ENCODE measurements at regions not wholly inside any gene's neighbourhood (a gene's known extent, or its start where the extent isn't known, plus 50 kb on each side); places are given as distances from the start of the nearest gene placed in this dataset.
"Not testable (repeated sequence)": the region's sequence is repeated elsewhere in the genome, so short reads cannot be mapped to it uniquely, and the experiment has no call there.

GRCh38 chr2:182550234-182550633 lies 123.4 kb upstream of the PDE1A start:
- no peak for DNase-seq (ENCODE audit: low read depth)

GRCh38 chr2:182552232-182552631 lies 125.4 kb upstream of the PDE1A start:
- DNase-seq (ENCODE audit: low read depth), result not testable (repeated sequence)

- not testable (repeated sequence) for DNase-seq (ENCODE audit: low read depth)
Measured at GRCh38 chr2:182552785-182553184, 125.9 kb upstream of the PDE1A start.

- DNase-seq (ENCODE audit: low read depth), result no peak
Measured at GRCh38 chr2:182553483-182553882, 126.6 kb upstream of the PDE1A start.

GRCh38 chr2:182554950-182555349 lies 128.1 kb upstream of the PDE1A start:
- no peak for DNase-seq (ENCODE audit: low read depth)

GRCh38 chr2:182558564-182558963 lies 131.7 kb upstream of the PDE1A start:
- DNase-seq (ENCODE audit: low read depth), result no peak

- DNase-seq (ENCODE audit: low read depth), result no peak
Measured at GRCh38 chr2:182559623-182560022, 132.8 kb upstream of the PDE1A start.

- no peak for DNase-seq (ENCODE audit: low read depth)
Measured at GRCh38 chr2:182565911-182566567, 139.2 kb upstream of the PDE1A start.

- no peak for DNase-seq (ENCODE audit: low read depth)
Measured at GRCh38 chr2:182573553-182573952, 142.5 kb upstream of the DNAJC10 start.

GRCh38 chr2:182577816-182578215 lies 138.2 kb upstream of the DNAJC10 start:
- no peak for DNase-seq (ENCODE audit: low read depth)

- no peak for DNase-seq (ENCODE audit: low read depth)
Measured at GRCh38 chr2:182581196-182581935, 134.7 kb upstream of the DNAJC10 start.

- no peak for DNase-seq (ENCODE audit: low read depth)
Measured at GRCh38 chr2:182584462-182584861, 131.6 kb upstream of the DNAJC10 start.

GRCh38 chr2:182585001-182585400 lies 131.1 kb upstream of the DNAJC10 start:
- DNase-seq (ENCODE audit: low read depth), result no peak

- DNase-seq (ENCODE audit: low read depth), result no peak
Measured at GRCh38 chr2:182585430-182585829, 130.6 kb upstream of the DNAJC10 start.

GRCh38 chr2:182586426-182586825 lies 129.6 kb upstream of the DNAJC10 start:
- no peak for DNase-seq (ENCODE audit: low read depth)

GRCh38 chr2:182587831-182588230 lies 128.2 kb upstream of the DNAJC10 start:
- DNase-seq (ENCODE audit: low read depth), result no peak

- DNase-seq (ENCODE audit: low read depth), result no peak
Measured at GRCh38 chr2:182589121-182589520, 126.9 kb upstream of the DNAJC10 start.

- DNase-seq (ENCODE audit: low read depth), result no peak
Measured at GRCh38 chr2:182591774-182592173, 124.3 kb upstream of the DNAJC10 start.

GRCh38 chr2:182592691-182593393 lies 123.2 kb upstream of the DNAJC10 start:
- DNase-seq (ENCODE audit: low read depth), result no peak

GRCh38 chr2:182593394-182593975 lies 122.6 kb upstream of the DNAJC10 start:
- DNase-seq (ENCODE audit: low read depth), result no peak

- DNase-seq (ENCODE audit: low read depth), result no peak
Measured at GRCh38 chr2:182594286-182594685, 121.8 kb upstream of the DNAJC10 start.

- DNase-seq (ENCODE audit: low read depth), result no peak
Measured at GRCh38 chr2:182595650-182596049, 120.4 kb upstream of the DNAJC10 start.
